Cardiac muscle cell (in vitro differentiated cells and primary cell): ENCODE measurements at regions not wholly inside any gene's neighbourhood (a gene's known extent, or its start where the extent isn't known, plus 50 kb on each side); places are given as distances from the start of the nearest gene placed in this dataset.
A peak's percentile ranks its signal among the peaks of the same experiment; 100 is the strongest.

Source experiments
- DNase-seq, 2 donors: peaks; one replicate each; pipeline versions ENCODE4 v3.0.0 to v3.0.0-alpha.2; 2010 to 2017; ENCODE audit warnings: low read depth in 1 of 2, low spot score in 1 of 2
- H3K27ac ChIP-seq: fragments of 200-600 bp; sonication (generic); 2 replicates; pipeline ENCODE4 v1.5.1; 2016
- H3K27me3 ChIP-seq: fragments of 200-600 bp; sonication (generic); 2 replicates; pipeline ENCODE4 v1.6.0; 2016; ENCODE audit warnings: control low read depth
- H3K36me3 ChIP-seq: fragments of 200-600 bp; sonication (generic); 2 replicates; pipeline ENCODE4 v1.5.1; 2016; ENCODE audit warnings: control low read depth
- H3K4me1 ChIP-seq: fragments of 200-600 bp; sonication (generic); 2 replicates; pipeline ENCODE4 v1.8.1; 2017; ENCODE audit warnings: low read depth, mild to moderate bottlenecking, mixed run types
- H3K4me3 ChIP-seq: fragments of 200-600 bp; sonication (generic); 2 replicates; pipeline ENCODE4 v1.5.1; 2016; ENCODE audit warnings: mild to moderate bottlenecking
- H3K9me3 ChIP-seq: fragments of 200-600 bp; sonication (generic); 2 replicates; pipeline ENCODE4 v1.5.1; 2017; ENCODE audit warnings: low read depth, mild to moderate bottlenecking, control low read depth
- TF ChIP-seq, protein P1 (sequence below): IDR thresholded peaks from 2 replicates; pipeline ENCODE4 v1.5.1; 2012; ENCODE audit warnings: low read depth, mild to moderate bottlenecking, low read length

DNA sequence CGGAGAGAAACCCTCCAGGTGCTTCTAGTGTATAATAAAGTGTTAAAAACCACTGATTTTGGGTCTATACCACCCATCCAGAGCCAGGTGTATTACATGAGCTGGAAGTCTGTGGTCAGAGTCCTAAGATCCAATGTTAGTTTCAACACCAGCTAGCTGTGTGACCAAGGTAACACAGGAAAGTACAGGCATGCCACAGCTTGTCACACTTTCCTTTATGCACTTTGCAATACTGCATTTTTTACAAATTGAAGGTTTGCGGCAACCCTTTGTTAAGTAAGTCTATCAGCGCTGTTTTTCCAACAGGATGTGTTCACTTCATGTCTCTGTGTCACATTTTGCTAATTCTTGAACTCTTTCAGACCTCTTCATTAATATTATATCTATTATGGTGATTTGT lies 201.3 kb upstream of the PRICKLE2 start:
- no peak overlapping the region for H3K27ac ChIP-seq
- no peaks in the 10 kb centered on the region for H3K27me3 ChIP-seq
- TF ChIP-seq, protein P1, sequence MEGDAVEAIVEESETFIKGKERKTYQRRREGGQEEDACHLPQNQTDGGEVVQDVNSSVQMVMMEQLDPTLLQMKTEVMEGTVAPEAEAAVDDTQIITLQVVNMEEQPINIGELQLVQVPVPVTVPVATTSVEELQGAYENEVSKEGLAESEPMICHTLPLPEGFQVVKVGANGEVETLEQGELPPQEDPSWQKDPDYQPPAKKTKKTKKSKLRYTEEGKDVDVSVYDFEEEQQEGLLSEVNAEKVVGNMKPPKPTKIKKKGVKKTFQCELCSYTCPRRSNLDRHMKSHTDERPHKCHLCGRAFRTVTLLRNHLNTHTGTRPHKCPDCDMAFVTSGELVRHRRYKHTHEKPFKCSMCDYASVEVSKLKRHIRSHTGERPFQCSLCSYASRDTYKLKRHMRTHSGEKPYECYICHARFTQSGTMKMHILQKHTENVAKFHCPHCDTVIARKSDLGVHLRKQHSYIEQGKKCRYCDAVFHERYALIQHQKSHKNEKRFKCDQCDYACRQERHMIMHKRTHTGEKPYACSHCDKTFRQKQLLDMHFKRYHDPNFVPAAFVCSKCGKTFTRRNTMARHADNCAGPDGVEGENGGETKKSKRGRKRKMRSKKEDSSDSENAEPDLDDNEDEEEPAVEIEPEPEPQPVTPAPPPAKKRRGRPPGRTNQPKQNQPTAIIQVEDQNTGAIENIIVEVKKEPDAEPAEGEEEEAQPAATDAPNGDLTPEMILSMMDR = no peak
- H3K4me1 ChIP-seq = no peaks in the 10 kb centered on the region
- H3K36me3 ChIP-seq = no peaks in the 10 kb centered on the region
- H3K4me3 ChIP-seq = no peak overlapping the region
- no peaks in the 10 kb centered on the region for H3K9me3 ChIP-seq
- DNase-seq = no peak

DNA sequence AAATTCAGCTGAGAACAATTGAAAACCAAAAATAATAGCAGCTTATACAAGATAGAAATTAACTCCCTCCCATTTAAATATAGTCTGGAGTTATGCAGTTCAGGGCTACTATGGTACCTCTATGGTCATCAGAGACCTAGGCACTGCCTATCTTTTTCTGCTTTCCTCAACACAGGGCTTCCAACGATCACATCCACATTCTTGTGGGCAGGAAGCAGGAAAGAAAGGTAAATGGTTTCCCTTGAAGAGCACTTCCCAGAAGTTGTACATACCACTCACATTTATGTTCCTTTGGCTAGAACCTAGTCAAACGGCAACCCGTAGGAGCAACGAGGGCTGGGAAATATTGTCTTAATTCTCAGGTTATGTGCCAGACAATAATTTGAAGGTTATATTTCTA lies 197.7 kb upstream of the PRICKLE2 start:
- no peaks in the 10 kb centered on the region for H3K9me3 ChIP-seq
- H3K4me3 ChIP-seq = no peak overlapping the region
- H3K4me1 ChIP-seq = no peaks in the 10 kb centered on the region
- no peaks in the 10 kb centered on the region for H3K27me3 ChIP-seq
- TF ChIP-seq, protein P1 = no peak
- DNase-seq = no peak
- no peak overlapping the region for H3K27ac ChIP-seq
- H3K36me3 ChIP-seq = no peaks in the 10 kb centered on the region

DNA sequence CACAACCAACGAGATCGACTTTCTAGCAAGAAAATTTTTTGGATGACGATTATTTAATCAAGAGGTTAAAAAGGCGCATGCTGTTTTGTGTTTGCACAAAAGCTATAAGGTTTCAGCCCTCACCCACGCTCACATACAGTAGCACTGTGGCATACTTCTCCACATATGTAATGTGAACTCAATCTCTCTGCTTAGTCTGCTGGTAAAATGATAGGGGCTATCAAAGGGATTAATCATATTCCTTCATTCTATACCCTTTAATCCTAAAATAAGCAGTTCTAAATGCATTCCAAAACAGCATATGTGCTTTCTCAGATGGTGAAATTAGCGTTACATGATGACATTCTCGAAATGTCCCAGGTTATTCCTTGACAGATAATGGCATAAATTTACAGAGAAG lies 196.9 kb upstream of the PRICKLE2 start:
- H3K4me1 ChIP-seq = no peaks in the 10 kb centered on the region
- TF ChIP-seq, protein P1 = no peak
- DNase-seq = no peak
- no peaks in the 10 kb centered on the region for H3K36me3 ChIP-seq
- H3K4me3 ChIP-seq = no peak overlapping the region
- no peak overlapping the region for H3K27ac ChIP-seq
- H3K27me3 ChIP-seq = no peaks in the 10 kb centered on the region
- no peaks in the 10 kb centered on the region for H3K9me3 ChIP-seq

- TF ChIP-seq, protein P1 = no peak
- H3K27ac ChIP-seq = no peak overlapping the region
- no peaks in the 10 kb centered on the region for H3K36me3 ChIP-seq
- no peaks in the 10 kb centered on the region for H3K27me3 ChIP-seq
- DNase-seq = peak in 1 of 2 donors; percentile 53
- H3K4me1 ChIP-seq = no peaks in the 10 kb centered on the region
- no peaks in the 10 kb centered on the region for H3K9me3 ChIP-seq
- no peak overlapping the region for H3K4me3 ChIP-seq
These were observed 192.6 kb upstream of the PRICKLE2 start for GRCh38 chr3:64417816-64418215.

GRCh38 chr3:64414043-64414442 lies 188.8 kb upstream of the PRICKLE2 start:
- TF ChIP-seq, protein P1 = no peak
- no peak for DNase-seq
- Histone ChIP-seq H3K4me1 (no peaks in the 10 kb centered on the region), H3K4me3 (no peak overlapping the region), H3K9me3 (no peaks in the 10 kb centered on the region), H3K27ac (no peak overlapping the region), H3K27me3 (no peaks in the 10 kb centered on the region), H3K36me3 (no peaks in the 10 kb centered on the region)

DNA sequence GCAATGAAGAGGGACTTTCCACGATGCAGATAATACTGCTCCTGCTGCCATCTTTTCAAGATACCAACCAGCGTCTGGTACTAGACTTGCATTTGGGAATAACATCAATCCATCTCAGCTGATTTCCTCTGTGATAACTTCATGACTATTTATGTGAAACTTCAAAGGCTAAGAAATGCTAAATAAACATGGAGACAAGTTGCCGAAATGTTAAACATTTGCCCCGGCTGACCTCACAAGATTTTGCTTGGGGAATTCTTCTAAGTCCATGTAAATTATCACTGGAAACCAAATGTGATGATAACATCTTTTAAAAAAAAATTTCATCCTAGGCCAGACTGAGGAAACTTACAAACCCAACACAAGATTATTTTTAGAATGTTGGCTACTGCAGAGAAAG lies 185.8 kb upstream of the PRICKLE2 start:
- H3K4me1 ChIP-seq = no peaks in the 10 kb centered on the region
- no peaks in the 10 kb centered on the region for H3K36me3 ChIP-seq
- no peak overlapping the region for H3K4me3 ChIP-seq
- no peaks in the 10 kb centered on the region for H3K9me3 ChIP-seq
- DNase-seq = no peak
- TF ChIP-seq, protein P1 = no peak
- no peak overlapping the region for H3K27ac ChIP-seq
- H3K27me3 ChIP-seq = no peaks in the 10 kb centered on the region
